ENCODE measurements at regions not wholly inside any gene's neighbourhood (a gene's known extent, or its start where the extent isn't known, plus 50 kb on each side); places are given as distances from the start of the nearest gene placed in this dataset.

DNA sequence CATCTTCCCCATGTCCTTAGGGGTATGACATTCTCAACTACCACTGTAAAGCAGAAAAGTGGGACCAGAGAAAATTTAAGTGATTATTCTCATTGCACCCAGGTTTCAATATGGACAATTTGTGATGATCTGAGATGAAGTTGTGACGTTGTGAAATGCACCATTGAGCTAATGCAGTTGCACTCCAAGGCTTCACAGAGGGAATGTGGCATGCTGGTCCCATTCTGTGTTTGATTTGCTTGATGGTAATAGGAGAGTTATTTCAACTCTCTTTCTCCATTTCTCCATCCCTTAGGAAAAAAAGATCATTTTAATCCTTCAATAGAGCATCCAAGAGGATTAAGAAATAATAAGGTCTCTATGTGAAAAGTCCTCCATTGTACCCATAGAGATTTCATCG, 136.6 kb downstream of the SLC30A10 start:
- TF ChIP-seq CTCF (IDR thresholded peaks at IDR 0.05; ENCODE audit: low read length) (no peak), EZH2 (IDR thresholded peaks at IDR 0.05; ENCODE audit: borderline replicate concordance, low read length) (no peak)

Measured in OCI-LY1 (cell line).